ENCODE measurements at regions not wholly inside any gene's neighbourhood (a gene's known extent, or its start where the extent isn't known, plus 50 kb on each side); places are given as distances from the start of the nearest gene placed in this dataset.
"Not testable (repeated sequence)": the region's sequence is repeated elsewhere in the genome, so short reads cannot be mapped to it uniquely, and the experiment has no call there.

DNA sequence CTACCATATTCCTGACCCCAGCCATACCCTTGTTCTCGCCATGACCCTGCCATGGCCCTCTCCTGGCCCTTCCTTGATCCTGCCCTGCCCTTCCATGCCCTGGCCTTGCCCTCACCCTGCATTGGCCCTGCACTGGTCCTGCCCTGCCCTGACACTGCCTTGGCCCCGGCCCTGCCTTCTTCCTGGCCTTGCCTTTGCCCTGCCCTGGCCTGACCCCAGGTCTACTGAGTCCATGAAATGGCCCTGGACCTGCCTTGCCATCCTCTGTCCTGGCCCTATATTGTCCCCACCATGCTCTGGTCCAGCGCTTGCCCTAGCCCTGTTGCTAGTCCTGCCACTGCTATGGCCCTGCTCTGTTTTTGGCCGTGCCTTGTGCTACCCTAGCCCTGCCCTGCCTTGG, 536.1 kb downstream of the FOXD4L6 start:
- not testable (repeated sequence) for H3K4me3 ChIP-seq (ENCODE audit: severe bottlenecking); ATAC-seq (ENCODE audit: low read depth); H3K27ac ChIP-seq (ENCODE audit: poor library complexity, severe bottlenecking); H3K36me3 ChIP-seq (ENCODE audit: low read depth); H3K4me1 ChIP-seq (ENCODE audit: insufficient read depth, poor library complexity, severe bottlenecking); H3K27me3 ChIP-seq (ENCODE audit: insufficient read depth, poor library complexity, severe bottlenecking); H3K9me3 ChIP-seq (ENCODE audit: severe bottlenecking)
- DNase-seq (ENCODE audit: low spot score), result peak; percentile 51

DNA sequence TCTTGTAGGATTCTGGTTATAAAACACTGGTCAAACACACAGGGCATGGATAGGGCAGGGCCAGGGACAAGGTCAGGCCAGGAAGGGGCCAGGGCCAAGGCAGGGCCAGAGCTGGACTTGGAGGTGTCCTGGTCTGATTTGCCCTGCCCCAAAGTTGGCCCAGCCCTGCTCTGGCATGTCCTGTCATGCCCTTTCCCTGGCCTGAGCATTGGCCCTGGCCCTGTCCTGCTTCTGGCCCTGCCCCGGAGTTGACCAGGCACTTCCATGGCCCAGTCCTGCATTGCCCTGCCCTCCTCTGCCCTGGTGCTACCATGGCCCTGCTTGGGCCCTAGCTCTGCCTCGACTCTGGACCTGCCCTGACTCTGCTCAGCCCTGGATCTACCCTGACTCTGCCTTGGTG, 536.6 kb downstream of the FOXD4L6 start:
- not testable (repeated sequence) for H3K9me3 ChIP-seq (ENCODE audit: severe bottlenecking); H3K4me3 ChIP-seq (ENCODE audit: severe bottlenecking); H3K36me3 ChIP-seq (ENCODE audit: low read depth); H3K27me3 ChIP-seq (ENCODE audit: insufficient read depth, poor library complexity, severe bottlenecking); H3K4me1 ChIP-seq (ENCODE audit: insufficient read depth, poor library complexity, severe bottlenecking); H3K27ac ChIP-seq (ENCODE audit: poor library complexity, severe bottlenecking); ATAC-seq (ENCODE audit: low read depth)
- DNase-seq (ENCODE audit: low spot score), result peak; percentile 58

DNA sequence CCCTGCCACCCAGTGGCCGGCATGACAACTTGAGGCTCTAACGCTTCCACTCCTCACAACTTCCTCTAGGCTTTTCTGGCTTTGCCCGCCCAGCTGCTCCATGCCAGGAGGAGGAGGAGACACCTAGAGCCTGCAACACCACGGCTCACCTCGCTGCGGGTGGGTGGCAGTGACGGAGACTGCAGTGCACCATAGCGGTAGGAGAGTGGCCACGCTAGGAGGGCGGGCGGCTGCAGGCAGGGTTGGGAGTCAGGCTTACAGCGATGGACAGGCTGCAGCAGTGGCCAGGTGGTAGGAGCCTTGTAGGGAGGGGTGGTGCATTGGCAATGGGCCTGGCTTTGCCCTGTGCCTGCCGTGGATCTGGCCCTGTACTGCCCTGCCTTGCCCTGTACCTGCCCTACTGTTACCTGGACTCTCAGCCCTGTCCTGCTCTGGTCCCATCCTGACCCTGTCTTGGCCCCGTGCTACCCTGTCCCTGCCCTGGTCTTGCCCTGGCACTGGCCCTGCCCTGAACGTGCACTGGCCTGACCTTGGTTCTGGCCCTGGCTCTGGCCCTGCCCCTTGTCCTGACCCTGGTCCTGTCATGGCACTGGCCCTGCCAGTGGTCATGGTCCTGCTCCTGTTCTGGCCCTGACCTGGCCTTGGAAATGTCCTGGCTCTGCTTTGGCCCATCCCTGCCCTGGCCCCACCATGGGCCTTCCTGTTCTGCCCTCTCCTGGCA, 540.8 kb downstream of the FOXD4L6 start:
- not testable (repeated sequence) for H3K27ac ChIP-seq (ENCODE audit: poor library complexity, severe bottlenecking); H3K9me3 ChIP-seq (ENCODE audit: severe bottlenecking)

DNA sequence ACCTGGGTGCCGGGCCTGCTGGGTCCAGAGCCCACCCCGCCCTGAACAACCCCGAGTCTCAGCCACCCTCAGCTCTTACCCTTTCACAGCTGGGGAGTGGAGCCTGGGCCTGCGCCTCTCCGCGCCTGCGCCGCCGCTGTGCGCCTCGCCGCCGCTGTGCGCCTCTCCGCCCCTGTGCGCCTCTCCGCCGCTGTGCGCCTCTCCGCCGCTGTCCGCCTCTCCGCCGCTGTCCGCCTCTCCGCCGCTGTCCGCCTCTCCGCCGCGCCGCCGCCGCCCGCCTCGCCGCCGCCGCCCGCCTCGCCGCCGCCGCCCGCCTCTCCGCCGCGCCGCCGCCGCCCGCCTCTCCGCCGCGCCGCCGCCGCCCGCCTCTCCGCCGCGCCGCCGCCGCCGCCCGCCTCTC, 544.4 kb downstream of the FOXD4L6 start:
- DNase-seq (ENCODE audit: low spot score); H3K27ac ChIP-seq (ENCODE audit: poor library complexity, severe bottlenecking); H3K4me3 ChIP-seq (ENCODE audit: severe bottlenecking); ATAC-seq (ENCODE audit: low read depth); H3K4me1 ChIP-seq (ENCODE audit: insufficient read depth, poor library complexity, severe bottlenecking); H3K9me3 ChIP-seq (ENCODE audit: severe bottlenecking); H3K27me3 ChIP-seq (ENCODE audit: insufficient read depth, poor library complexity, severe bottlenecking); H3K36me3 ChIP-seq (ENCODE audit: low read depth): not testable (repeated sequence)

More for the DNA sequence above, 540.8 kb downstream of the FOXD4L6 start:
- not testable (repeated sequence) for H3K36me3 ChIP-seq (ENCODE audit: low read depth); ATAC-seq (ENCODE audit: low read depth); H3K4me1 ChIP-seq (ENCODE audit: insufficient read depth, poor library complexity, severe bottlenecking); H3K27me3 ChIP-seq (ENCODE audit: insufficient read depth, poor library complexity, severe bottlenecking); H3K4me3 ChIP-seq (ENCODE audit: severe bottlenecking)
- DNase-seq (ENCODE audit: low spot score), result peak; percentile 55

DNA sequence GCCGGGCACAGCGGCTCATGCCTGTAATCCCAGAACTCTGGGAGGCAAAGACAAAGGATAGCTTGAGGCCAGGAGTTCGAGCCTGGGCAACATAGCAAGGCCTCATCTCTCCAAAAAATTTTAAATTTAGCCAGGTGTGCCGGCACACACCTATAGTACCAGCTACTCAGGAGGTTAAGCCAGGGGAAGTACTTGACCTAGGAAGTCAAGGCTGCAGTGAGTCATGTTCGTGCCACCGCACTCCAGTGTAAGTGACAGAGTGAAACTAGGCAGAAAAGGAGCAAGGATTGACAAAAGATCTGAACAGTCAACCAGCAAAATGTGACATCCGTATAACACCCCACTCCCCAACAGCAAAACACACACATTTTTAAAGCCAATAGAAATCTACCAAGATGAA, 545.3 kb downstream of the FOXD4L6 start:
- not testable (repeated sequence) for DNase-seq (ENCODE audit: low spot score); ATAC-seq (ENCODE audit: low read depth); H3K4me1 ChIP-seq (ENCODE audit: insufficient read depth, poor library complexity, severe bottlenecking); H3K27me3 ChIP-seq (ENCODE audit: insufficient read depth, poor library complexity, severe bottlenecking); H3K36me3 ChIP-seq (ENCODE audit: low read depth); H3K27ac ChIP-seq (ENCODE audit: poor library complexity, severe bottlenecking); H3K4me3 ChIP-seq (ENCODE audit: severe bottlenecking); H3K9me3 ChIP-seq (ENCODE audit: severe bottlenecking)

DNA sequence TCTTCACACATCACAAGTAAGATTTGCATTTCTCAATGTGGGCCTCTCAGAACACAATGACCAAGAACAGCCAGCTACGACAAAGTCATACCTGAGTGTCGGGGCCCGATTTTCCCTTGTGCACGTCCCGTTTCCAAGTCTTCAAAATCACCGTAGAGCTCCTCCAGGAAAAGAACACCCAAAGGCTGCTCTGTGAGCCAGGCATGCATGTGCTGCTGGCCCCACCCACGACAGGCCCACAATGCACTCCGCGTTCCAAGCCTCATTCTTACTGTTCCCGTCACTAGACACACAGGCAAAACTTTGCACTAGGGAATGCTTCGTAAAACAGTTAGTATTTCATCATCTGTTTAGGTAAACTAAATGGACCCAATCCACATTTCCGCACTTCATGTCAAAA, 549.6 kb downstream of the FOXD4L6 start:
- not testable (repeated sequence) for H3K27me3 ChIP-seq (ENCODE audit: insufficient read depth, poor library complexity, severe bottlenecking); H3K4me1 ChIP-seq (ENCODE audit: insufficient read depth, poor library complexity, severe bottlenecking); H3K4me3 ChIP-seq (ENCODE audit: severe bottlenecking); H3K27ac ChIP-seq (ENCODE audit: poor library complexity, severe bottlenecking); H3K9me3 ChIP-seq (ENCODE audit: severe bottlenecking); H3K36me3 ChIP-seq (ENCODE audit: low read depth); ATAC-seq (ENCODE audit: low read depth); DNase-seq (ENCODE audit: low spot score)

All from RWPE2 (cell line).